DMS114 treated with DMSO at 0.1 percent for 48 hours (cell line): ENCODE measurements at regions not wholly inside any gene's neighbourhood (a gene's known extent, or its start where the extent isn't known, plus 50 kb on each side); places are given as distances from the start of the nearest gene placed in this dataset.
"Not testable (repeated sequence)": the region's sequence is repeated elsewhere in the genome, so short reads cannot be mapped to it uniquely, and the experiment has no call there.

ENCODE experiments used
- DNase-seq: peaks from one replicate; lab custom pipeline; 2025; ENCODE audit not compliant: unreplicated experiment; lab: John Stamatoyannopoulos, UW

DNA sequence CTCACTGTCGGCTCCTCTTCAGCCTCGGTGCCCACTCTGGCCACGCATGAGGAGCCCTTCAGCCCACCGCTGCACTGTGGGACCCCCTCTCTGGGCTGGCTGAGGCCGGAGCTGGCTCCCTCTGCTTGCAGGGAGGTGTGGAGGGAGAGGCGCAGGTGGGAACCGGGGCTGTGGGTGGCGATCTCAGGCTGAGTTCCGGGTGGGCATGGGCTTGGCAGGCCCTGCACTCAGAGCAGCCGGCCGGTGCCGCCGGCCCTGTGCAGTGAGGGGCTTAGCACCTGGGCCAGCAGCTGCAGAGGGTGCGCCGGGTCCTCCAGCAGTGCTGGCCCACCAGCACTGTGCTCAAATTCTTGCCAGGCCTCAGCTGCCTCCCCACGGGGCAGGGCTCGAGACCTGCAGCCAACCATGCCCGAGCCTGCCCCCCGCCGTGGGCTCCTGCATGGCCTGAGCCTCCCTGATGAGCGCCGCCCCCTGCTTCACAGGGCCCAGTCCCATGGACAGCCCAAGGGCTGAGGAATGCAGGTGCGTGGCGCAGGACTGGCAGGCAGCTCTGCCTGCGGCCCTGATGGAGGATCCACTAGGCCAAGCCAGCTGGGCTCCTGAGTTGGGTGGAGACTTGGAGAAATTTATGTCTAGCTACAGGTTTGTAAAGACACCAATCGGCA lies 899.1 kb downstream of the SI start:
- no peak for DNase-seq

DNA sequence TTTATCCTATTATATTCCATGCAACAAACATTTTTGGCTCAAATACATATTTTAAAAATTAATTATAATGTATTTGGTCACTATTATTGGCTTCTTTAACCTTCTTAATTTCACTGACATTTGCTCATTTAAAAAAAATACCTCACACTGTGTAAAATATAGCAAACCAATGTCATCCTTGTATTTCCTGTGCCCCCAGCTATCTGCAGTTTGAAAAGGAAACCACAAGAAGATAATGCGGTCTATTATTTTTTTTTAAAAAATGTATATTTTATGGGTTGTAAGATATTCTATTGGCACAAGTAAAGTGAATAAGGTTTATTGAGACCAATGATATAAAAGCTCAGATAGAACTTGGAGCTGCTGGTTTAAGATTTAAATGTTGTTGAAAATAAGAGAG lies 904.2 kb downstream of the SI start:
- no peak for DNase-seq

DNA sequence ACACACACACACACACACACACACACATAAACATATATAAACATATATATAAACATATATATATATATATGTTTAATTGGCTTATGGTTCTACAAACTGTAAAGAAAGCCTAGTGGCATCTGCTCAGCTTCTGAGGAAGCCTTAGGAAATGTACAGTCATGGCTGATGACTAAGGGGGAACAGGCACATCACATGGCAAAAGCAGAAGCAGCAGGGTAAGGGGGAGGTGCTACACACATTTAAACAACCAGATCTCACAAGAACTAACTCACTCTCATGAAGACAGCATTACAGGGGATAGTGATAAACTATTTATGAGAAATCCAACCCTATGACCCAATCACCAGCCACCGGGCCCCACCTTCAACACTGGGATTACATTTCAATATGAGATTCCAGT lies 922.9 kb downstream of the SI start:
- no peak for DNase-seq

DNA sequence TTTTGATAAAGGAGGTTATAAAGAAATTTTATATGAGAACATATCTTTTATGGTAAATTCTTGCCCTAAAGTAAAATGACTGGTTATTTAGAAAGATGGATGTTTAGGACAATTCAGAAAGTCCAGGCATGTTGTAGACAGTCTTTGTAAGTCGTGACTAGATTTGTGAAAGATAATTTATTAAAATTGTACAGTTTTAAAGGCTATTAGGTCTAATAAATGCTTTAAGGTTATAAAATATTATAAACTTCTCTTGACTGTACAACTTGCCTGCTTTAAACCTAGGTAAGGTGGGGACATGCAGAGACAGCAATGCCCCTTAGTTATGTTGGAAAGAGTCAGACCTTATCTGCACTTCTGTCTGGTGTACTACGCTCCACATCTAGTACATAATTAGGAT lies 933.5 kb downstream of the SI start:
- no peak for DNase-seq

DNA sequence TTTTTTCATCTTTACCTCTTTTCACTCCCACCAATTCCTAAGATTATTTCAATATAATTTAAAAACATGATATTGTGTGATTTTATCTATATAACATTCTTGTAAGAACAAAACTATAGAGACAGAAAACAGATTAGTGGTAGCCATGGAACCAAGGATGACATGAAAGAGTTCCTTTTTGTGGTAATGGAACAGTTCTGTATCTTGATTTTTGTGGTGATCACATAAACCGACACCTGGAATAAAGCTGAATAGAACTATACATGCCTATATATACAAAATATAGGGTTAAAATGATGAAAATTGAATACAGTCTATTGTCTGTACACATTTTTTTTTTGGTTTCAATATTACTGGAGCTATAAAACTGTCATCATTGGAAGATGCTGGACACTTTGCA lies 945.4 kb downstream of the SI start:
- no peak for DNase-seq

DNA sequence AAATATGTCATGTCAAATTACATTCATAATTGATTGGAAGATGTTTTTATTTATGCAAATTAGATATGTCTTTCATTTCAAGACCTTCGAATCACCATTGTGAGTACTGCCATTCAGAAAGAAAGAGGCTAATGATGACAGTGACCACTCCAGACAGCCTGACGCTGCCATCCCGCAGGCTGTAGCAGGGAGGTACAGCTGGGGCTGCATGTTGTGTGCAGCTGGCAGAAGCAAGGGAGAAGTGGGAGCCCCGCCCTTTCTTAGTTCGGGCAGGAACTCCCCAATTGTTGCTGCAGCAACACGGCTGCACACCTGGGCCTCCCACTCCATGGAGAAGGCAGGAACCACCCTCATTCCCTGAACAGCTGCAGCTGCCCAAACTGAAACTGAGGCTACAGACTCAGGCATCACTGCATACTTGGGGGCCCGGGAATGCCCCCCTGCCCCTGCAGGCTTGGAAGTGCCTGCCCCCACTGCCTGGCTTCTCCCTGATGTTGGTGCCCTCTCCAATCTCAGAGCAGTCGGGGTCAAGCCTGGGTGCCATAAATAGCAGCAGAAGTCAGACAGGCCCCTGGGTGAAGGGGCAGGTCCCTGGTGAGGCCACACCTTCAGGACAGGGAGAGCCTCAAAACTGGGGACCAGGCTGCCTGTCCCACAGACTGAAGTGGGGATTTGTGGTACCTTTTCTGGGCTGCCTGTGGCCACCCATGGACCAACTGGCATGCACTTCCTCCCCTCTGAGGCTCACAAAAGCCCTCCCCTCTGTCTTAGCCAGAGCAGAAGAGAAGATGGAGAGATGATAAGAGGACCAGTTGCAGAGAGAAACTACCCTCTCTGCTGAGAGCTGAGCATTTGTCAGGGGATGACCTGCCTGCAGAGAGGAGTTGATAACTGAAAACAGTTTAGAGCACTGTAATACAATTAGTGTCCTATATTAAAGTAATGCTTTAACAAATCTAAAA lies 964.6 kb downstream of the SI start:
- DNase-seq: no peak

DNA sequence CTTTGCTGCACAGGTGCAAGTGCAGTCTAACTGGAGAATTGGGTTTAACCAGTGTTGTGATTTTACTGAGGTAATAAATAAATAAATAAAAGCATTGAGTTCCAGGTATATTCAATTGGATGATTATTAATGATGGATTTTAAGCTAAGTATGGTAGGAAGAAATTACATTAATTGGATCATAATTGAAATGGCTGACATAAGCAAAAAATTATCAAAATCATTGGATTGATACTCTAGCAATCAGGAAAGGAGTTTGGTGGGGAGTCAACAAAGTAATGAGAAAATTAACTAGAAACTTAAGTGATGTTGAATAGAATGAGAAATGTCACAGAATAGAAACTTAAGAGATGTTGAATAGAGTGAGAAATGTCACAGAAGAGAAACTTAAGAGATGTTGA lies 981.9 kb downstream of the SI start:
- no peak for DNase-seq

GRCh38 chr3:164095949-164096348 lies 982.3 kb downstream of the SI start:
- DNase-seq: no peak

DNA sequence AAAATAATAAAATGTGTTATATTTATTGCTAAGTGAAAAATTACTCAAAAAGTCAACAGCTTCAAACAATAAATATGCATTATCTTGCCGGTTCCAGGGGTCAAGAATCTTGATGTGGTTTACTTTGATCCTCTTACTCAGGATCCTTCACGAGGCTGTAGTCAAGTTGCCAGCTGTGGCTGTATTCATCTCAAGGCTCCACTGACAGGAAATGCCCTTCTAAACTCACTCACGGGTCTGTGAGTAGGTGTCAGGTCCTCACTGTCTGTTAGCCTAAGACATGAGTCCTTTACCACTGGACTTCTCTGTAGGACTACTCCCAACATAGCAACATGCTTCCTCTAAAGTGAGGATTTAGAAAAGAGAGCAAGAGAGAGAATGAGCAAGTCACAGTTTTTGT lies 983.0 kb downstream of the SI start:
- no peak for DNase-seq

- DNase-seq: no peak
These were observed 983.8 kb downstream of the SI start for GRCh38 chr3:164094546-164094945.

DNA sequence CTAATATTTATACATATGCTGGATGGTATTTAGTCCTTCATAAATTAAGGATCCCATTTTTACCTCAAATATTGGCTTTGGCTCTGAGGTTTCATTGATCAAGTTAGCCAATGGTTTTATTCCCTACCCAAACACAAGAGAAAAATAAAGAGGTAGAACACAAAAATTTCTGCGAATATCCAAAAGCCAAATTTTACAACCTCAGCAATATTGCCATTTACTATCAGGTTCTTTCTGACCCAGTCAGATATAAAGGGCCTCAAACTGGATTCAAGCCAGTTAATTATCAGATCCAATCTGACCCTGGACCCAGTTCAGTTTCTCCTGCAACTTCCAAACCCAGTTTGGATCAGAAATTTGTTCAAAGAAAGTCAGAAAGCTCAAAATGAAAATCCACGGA lies 998.1 kb downstream of the SI start:
- DNase-seq: no peak

- no peak for DNase-seq
These were observed 1014.0 kb downstream of the SI start for GRCh38 chr3:164064298-164064697.

- no peak for DNase-seq
These were observed 1017.4 kb downstream of the SI start for GRCh38 chr3:164060923-164061322.

- no peak for DNase-seq
These were observed 1028.4 kb downstream of the SI start for GRCh38 chr3:164049847-164050246.

DNA sequence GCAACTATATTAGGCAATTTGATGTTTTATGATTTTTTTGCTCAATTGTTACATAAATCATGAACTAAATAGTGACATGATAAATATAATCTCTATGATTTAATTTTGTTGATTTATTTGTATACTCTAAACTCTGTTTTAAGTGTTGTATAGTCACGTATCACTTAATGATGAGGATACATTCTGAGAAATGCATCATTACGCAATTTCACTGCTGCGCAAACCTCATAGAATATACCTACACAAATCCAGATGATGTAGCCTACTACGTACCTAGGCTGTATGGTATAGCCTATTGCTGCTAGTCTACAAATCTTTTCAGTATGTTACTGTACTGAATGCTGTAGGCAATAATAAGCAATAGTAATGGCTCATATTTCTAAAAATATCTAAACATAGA lies 1029.8 kb downstream of the SI start:
- DNase-seq: no peak

DNA sequence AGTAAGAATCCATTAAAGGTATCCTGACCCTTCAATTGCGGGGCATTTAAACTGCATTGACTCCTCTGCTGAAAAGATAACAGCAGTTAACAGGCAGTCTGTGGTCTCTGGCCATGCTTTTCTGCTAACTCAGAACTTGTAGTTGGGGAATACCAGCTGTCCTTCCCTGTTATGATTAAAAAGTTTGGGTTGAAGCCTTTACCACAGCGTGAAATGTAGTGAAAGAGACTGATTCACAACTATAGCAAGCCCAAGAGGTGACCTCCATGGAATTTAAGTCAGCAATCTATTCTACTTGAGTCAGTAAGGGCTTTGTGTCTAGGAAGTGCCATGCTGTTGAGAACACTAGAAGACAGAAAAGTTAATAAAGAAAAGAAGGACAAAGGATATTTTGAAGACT lies 1037.3 kb downstream of the SI start:
- no peak for DNase-seq

DNA sequence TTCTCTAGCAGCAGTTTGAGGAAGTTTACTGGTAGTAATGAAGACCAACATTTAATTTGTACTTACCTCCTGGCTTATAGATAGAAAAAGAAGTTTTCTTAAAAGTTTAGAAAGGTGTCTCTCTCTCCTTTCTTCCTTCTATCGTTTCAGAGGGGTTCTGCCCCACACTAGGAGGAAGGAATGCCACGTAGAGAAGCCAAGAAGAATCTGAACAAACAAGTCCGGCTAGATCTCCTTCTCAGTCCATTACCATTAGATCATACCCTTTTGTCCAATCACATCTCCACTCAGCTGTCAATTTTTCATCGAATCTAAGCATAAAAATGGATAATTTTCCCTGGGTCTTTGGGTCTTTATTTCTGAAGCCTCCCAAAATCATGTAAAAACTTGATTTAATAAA lies 1048.1 kb downstream of the SI start:
- DNase-seq: no peak

DNA sequence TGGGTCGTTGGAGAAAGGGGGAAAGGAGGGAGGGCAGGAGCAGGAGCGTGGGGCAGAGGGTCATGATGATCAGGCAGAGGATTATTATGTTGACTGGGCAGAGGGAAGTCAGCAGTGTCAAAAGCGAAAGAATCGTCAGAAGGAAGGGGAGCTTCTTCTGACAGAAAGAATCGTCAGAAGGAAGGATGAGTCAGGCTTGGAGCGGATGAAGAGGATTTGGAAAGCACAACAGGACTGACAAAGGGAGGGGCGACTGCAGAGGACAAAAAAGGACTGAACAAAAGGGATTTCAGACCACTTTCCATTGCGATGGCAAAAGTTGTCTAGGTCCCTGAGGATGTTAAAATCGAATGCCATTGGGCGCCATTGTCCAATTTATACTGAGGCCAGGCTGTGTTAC lies 1053.5 kb downstream of the SI start:
- DNase-seq: no peak

DNA sequence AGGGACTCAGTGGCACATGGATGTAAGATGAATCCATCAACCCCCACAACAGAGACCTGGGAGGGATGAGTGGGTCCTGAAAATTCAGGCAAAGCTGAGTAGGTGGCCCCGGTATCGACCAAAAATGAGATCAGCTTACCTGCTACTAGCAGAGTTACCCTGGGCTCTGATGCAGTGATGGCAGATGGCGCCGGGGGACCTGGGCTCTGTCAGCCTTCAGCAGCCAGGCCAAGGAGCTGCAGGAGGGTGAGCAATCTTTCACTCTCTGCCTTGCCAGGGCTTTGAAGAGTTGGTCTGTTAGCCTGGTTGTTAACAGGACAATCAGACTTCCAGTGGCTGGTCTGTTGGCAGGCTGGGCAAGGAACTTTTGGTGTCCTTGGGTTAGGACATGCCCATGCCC lies 1054.8 kb downstream of the SI start:
- no peak for DNase-seq

DNA sequence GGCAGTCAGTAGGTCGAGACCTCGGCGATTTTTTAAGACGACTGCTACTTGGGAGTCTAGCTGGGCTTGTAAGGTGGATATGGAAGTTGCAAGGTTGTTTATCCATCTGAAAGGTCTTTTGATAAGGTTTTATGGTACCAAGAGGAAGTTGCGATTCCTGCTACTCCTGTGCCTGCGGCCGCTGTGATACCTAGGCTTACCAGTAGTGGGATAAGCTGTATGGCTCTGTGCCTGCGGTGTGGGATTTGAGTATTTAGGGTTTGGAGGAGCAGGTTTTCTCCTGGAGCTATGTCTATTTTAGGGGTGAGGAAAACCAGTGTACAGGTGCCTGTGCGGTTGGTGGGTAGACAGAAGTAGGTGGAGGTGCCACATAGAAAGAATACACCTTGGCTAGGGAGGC lies 1059.8 kb downstream of the SI start:
- DNase-seq: no peak

- DNase-seq: no peak
These were observed 1070.5 kb downstream of the SI start for GRCh38 chr3:164007765-164008164.

DNA sequence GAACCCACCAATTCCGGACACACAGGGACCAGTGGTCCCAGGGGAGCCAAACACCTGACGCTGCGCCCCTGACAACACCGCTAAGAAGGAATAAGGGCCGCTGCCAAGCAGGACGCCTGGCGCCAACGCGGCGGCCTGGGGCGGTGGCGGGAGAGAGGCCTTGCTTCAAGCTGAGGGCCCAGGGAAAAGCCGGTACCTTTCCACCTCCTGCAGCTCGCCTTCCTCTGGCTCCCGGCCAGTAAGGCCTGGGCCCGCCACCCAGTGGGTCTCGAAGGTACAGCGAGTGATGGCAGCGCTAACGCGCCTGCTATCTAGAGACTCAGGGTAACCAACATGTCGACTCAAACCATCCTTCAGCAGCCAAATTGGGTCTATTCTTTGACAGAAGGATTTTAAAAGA lies 1074.1 kb downstream of the SI start:
- DNase-seq: no peak

- DNase-seq: not testable (repeated sequence)
These were observed 1075.3 kb downstream of the SI start for GRCh38 chr3:164003016-164003415.
